Hematopoietic multipotent progenitor cell treated with erythropoietin and hydrocortisone succinate and interleukin-3 and kit ligand, for 6 days (in vitro differentiated cells): ENCODE measurements at regions not wholly inside any gene's neighbourhood (a gene's known extent, or its start where the extent isn't known, plus 50 kb on each side); places are given as distances from the start of the nearest gene placed in this dataset.
"Not testable (repeated sequence)": the region's sequence is repeated elsewhere in the genome, so short reads cannot be mapped to it uniquely, and the experiment has no call there.

Source experiments
- DNase-seq: peaks from one replicate; pipeline ENCODE4 v3.0.0-alpha.2; 2015

GRCh38 chr5:67805666-67806348, 409.7 kb upstream of the PIK3R1 start:
- DNase-seq, result no peak

GRCh38 chr5:67802766-67803165, 412.8 kb upstream of the PIK3R1 start:
- DNase-seq, result no peak

- DNase-seq, result no peak
Measured at GRCh38 chr5:67799732-67800234, 415.8 kb upstream of the PIK3R1 start.

GRCh38 chr5:67798470-67798869, 417.1 kb upstream of the PIK3R1 start:
- not testable (repeated sequence) for DNase-seq

GRCh38 chr5:67795781-67796477, 419.6 kb upstream of the PIK3R1 start:
- DNase-seq, result no peak

GRCh38 chr5:67793966-67794365, 421.6 kb upstream of the PIK3R1 start:
- no peak for DNase-seq

- DNase-seq, result no peak
Measured at GRCh38 chr5:67793418-67793817, 422.1 kb upstream of the PIK3R1 start.

GRCh38 chr5:67792891-67793290, 422.7 kb upstream of the PIK3R1 start:
- no peak for DNase-seq

GRCh38 chr5:67790390-67790789, 425.2 kb upstream of the PIK3R1 start:
- DNase-seq, result no peak

- not testable (repeated sequence) for DNase-seq
Measured at GRCh38 chr5:67779893-67780623, 435.5 kb upstream of the PIK3R1 start.

GRCh38 chr5:67774786-67775185, 440.8 kb upstream of the PIK3R1 start:
- peak; percentile 10 for DNase-seq

- peak; percentile 49 for DNase-seq
Measured at GRCh38 chr5:67774267-67774552, 441.3 kb upstream of the PIK3R1 start.

- DNase-seq, result no peak
Measured at GRCh38 chr5:67773411-67774266, 441.9 kb upstream of the PIK3R1 start.

- DNase-seq, result no peak
Measured at GRCh38 chr5:67771791-67772190, 443.8 kb upstream of the PIK3R1 start.

- DNase-seq, result peak; percentile 4
Measured at GRCh38 chr5:67771221-67771620, 444.3 kb upstream of the PIK3R1 start.

GRCh38 chr5:67770431-67771025, 445.0 kb upstream of the PIK3R1 start:
- peak; percentile 85 for DNase-seq

GRCh38 chr5:67765697-67766096, 449.9 kb upstream of the PIK3R1 start:
- DNase-seq, result no peak

GRCh38 chr5:67757771-67758170, 457.8 kb upstream of the PIK3R1 start:
- DNase-seq, result not testable (repeated sequence)

GRCh38 chr5:67752357-67752708, 463.2 kb upstream of the PIK3R1 start:
- DNase-seq, result no peak

GRCh38 chr5:67748165-67748690, 467.3 kb upstream of the PIK3R1 start:
- no peak for DNase-seq

- no peak for DNase-seq
Measured at GRCh38 chr5:67747096-67747495, 468.5 kb upstream of the PIK3R1 start.

GRCh38 chr5:67746608-67747007, 468.9 kb upstream of the PIK3R1 start:
- not testable (repeated sequence) for DNase-seq
